B cell (primary cell): ENCODE measurements at regions not wholly inside any gene's neighbourhood (a gene's known extent, or its start where the extent isn't known, plus 50 kb on each side); places are given as distances from the start of the nearest gene placed in this dataset.

Experiments
- ATAC-seq: fragments of 200-7000 bp; cut with Tn5 transposase; one replicate; pipeline ENCODE4 v1.10.0; 2021; ENCODE audit warnings: low read depth, mild to moderate bottlenecking, moderate number of reproducible peaks, moderate library complexity
- CTCF ChIA-PET: fragments of 350-600 bp; sonication (Branson Sonifier 250); formaldehyde crosslinking; loops from one replicate; lab custom pipeline; 2021; ENCODE audit warnings: antibody characterized with exemption, inconsistent platforms; lab: Charles Lee
- POLR2A ChIA-PET: fragments of 350-600 bp; sonication (Branson Sonifier 250); formaldehyde crosslinking; loops from one replicate; lab custom pipeline; 2021; ENCODE audit warnings: antibody characterized with exemption; lab: Charles Lee
- DNase-seq: peaks from one replicate; pipeline ENCODE4 v3.0.0; 2013
- H2AFZ ChIP-seq: 2 replicates; pipeline ENCODE4 v1.6.1; 2012; ENCODE audit warnings: mild to moderate bottlenecking, low read depth, low read length; ENCODE audit not compliant: insufficient read depth, poor library complexity, severe bottlenecking
- H3K27ac ChIP-seq, 2 donors: 1 replicate in 1 of 2; 2 replicates in 1 of 2; pipeline ENCODE4 v1.5.1; 2012 to 2013; ENCODE audit warnings: low read length in 2 of 2, mild to moderate bottlenecking in 2 of 2, moderate library complexity in 1 of 2
- H3K27me3 ChIP-seq, 4 experiments: fragments of 200-600 bp in 1 of 4; sonication (generic) in 1 of 4; replicated peaks in 1 of 4; 1 replicate in 2 of 4; 2 replicates in 2 of 4; pipeline versions ENCODE4 v1.6.1 to v1.7.0; 2013 to 2016; ENCODE audit warnings: low read length in 3 of 4, mild to moderate bottlenecking in 2 of 4, mixed read lengths in 1 of 4, moderate library complexity in 1 of 4; ENCODE audit not compliant: insufficient read depth in 4 of 4, control insufficient read depth in 3 of 4; ENCODE audit errors: control extremely low read depth in 1 of 4
- H3K36me3 ChIP-seq, 2 experiments: replicated peaks in 1 of 2; 1 replicate in 1 of 2; 2 replicates in 1 of 2; pipeline versions ENCODE4 v1.6.1 to v1.7.1; 2013; ENCODE audit warnings: low read length in 1 of 2; ENCODE audit not compliant: insufficient read depth in 2 of 2, control insufficient read depth in 1 of 2; ENCODE audit errors: control extremely low read depth in 1 of 2, extremely low read depth in 1 of 2
- H3K4me1 ChIP-seq, 2 donors: fragments of 200-600 bp in 1 of 2; sonication (generic) in 1 of 2; 1 replicate in 1 of 2; 2 replicates in 1 of 2; pipeline versions ENCODE4 v1.5.1 to v1.6.1; 2013 to 2017; ENCODE audit warnings: low read length in 2 of 2; ENCODE audit not compliant: control insufficient read depth in 2 of 2, insufficient read depth in 2 of 2
- H3K4me2 ChIP-seq: replicated peaks from 2 replicates; pipeline ENCODE3; 2012; ENCODE audit warnings: mild to moderate bottlenecking, low read depth, low read length; ENCODE audit not compliant: poor library complexity, severe bottlenecking
- H3K4me3 ChIP-seq, 5 experiments: fragments of 200-600 bp in 1 of 5; sonication (generic) in 1 of 5; 1 replicate in 3 of 5; 2 replicates in 2 of 5; pipeline versions ENCODE4 v1.5.1 to v1.7.0; 2011 to 2016; ENCODE audit warnings: low read length in 4 of 5, mild to moderate bottlenecking in 4 of 5, low read depth in 2 of 5, control low read depth in 1 of 5, moderate library complexity in 1 of 5; ENCODE audit not compliant: insufficient read depth in 1 of 5; ENCODE audit errors: control extremely low read depth in 1 of 5, extremely low read depth in 1 of 5
- H3K79me2 ChIP-seq: fragments of 200-600 bp; sonication (generic); one replicate; pipeline ENCODE4 v1.6.0; 2016; ENCODE audit warnings: low read length; ENCODE audit not compliant: control insufficient read depth, insufficient read depth
- H3K9ac ChIP-seq: fragments of 200-600 bp; sonication (generic); 2 replicates; pipeline ENCODE4 v1.6.1; 2017; ENCODE audit warnings: mild to moderate bottlenecking, low read length, moderate library complexity
- H3K9me3 ChIP-seq, 3 donors: one replicate each; pipeline versions ENCODE4 v1.6.1 to v1.7.1; 2013; ENCODE audit warnings: low read length in 2 of 3; ENCODE audit not compliant: control insufficient read depth in 2 of 3, insufficient read depth in 1 of 3; ENCODE audit errors: control extremely low read depth in 1 of 3
- H4K20me1 ChIP-seq: 2 replicates; pipeline ENCODE4 v1.6.0; 2012; ENCODE audit warnings: mild to moderate bottlenecking, low read length; ENCODE audit not compliant: insufficient read depth, control insufficient read depth, poor library complexity, severe bottlenecking
- H3K27ac Mint-ChIP-seq: one replicate; pipeline ENCODE4 v1.8.0; 2021; ENCODE audit warnings: mixed read lengths
- H3K27me3 Mint-ChIP-seq: one replicate; pipeline ENCODE4 v1.8.0; 2021; ENCODE audit warnings: mixed read lengths
- H3K4me1 Mint-ChIP-seq: one replicate; pipeline ENCODE4 v1.8.0; 2021; ENCODE audit warnings: mixed read lengths
- H3K4me3 Mint-ChIP-seq: one replicate; pipeline ENCODE4 v1.8.0; 2021; ENCODE audit warnings: mixed read lengths
- H3K9me3 Mint-ChIP-seq: one replicate; pipeline ENCODE4 v1.8.0; 2022; ENCODE audit warnings: mixed read lengths; ENCODE audit not compliant: insufficient read depth
- EZH2 ChIP-seq: IDR thresholded peaks from 2 replicates; pipeline ENCODE4 v1.6.1; 2012; ENCODE audit warnings: borderline replicate concordance, low read depth, mild to moderate bottlenecking, moderate library complexity, low read length; ENCODE audit not compliant: insufficient read depth, poor library complexity, severe bottlenecking
- WGBS: methylation state at CpG from one replicate; pipeline ENCODE4 v1.1.5; 2013; ENCODE audit warnings: missing lambda C conversion rate; ENCODE audit not compliant: insufficient coverage; 5-methylcytosine and 5-hydroxymethylcytosine counted together
- intact Hi-C: fragments of 100-400 bp; cut with micrococcal nuclease; formaldehyde crosslinking; loops from one replicate; pipeline ENCODE4 v1.10.0; 2022
- TF ChIP-seq, protein P1 (sequence below): fragments of 200-600 bp; IDR thresholded peaks from one replicate; pipeline ENCODE4 v1.8.0; 2022; ENCODE audit warnings: antibody characterized with exemption, mild to moderate bottlenecking

DNA sequence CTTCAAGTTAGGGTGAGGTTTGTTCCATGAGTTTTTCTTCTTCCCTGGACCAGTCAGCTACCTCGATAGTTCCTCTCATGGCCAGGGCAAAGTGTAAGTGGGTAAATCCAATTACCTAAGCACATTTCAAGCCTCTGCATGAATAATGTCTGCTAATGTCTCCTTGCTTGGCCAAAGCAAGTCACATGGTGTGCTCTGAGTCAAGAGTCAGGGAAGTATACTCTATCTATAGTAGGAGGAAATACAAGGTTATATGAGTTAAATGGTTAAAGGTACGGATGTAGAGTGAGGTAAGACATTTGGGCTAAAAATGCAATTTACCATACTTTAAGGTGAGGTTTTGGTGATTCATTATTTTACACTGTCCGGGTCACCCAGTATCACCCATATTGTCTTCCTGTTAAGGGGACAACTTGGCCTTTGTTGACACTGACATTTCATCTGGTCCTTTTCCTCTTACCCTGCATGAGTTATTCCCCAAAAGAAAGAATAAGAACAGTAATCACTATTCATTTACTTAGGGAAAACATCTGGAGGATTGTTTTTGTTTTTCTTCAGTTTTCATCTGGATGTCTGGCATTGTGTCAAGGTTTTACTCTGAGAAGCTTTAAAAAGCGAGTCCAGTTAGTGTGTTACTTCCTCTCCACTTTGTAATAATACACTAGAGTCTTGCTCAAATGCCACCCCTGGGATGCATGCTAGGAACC lies 405.5 kb downstream of the RND3 start:
- H3K36me3 ChIP-seq = no peaks in the 10 kb centered on the region
- Mint-ChIP-seq H3K4me3 (no peak overlapping the region), H3K27ac (no peak overlapping the region), H3K9me3 (peaks cover 7% of the 10 kb centered on the region), H3K27me3 (no peaks in the 10 kb centered on the region), H3K4me1 (no peaks in the 10 kb centered on the region)
- no peak for ATAC-seq
- H3K27me3 ChIP-seq = no peaks in the 10 kb centered on the region
- POLR2A ChIA-PET = no interaction called here
- no peak overlapping the region for H3K9ac ChIP-seq
- no peaks in the 10 kb centered on the region for H3K4me1 ChIP-seq
- H3K4me3 ChIP-seq = no peak overlapping the region
- H3K4me2 ChIP-seq = no peak overlapping the region
- no peak overlapping the region for H3K27ac ChIP-seq
- no peak for DNase-seq
- H4K20me1 ChIP-seq = no peaks in the 10 kb centered on the region
- TF ChIP-seq EZH2 = no peak
- TF ChIP-seq, protein P1, sequence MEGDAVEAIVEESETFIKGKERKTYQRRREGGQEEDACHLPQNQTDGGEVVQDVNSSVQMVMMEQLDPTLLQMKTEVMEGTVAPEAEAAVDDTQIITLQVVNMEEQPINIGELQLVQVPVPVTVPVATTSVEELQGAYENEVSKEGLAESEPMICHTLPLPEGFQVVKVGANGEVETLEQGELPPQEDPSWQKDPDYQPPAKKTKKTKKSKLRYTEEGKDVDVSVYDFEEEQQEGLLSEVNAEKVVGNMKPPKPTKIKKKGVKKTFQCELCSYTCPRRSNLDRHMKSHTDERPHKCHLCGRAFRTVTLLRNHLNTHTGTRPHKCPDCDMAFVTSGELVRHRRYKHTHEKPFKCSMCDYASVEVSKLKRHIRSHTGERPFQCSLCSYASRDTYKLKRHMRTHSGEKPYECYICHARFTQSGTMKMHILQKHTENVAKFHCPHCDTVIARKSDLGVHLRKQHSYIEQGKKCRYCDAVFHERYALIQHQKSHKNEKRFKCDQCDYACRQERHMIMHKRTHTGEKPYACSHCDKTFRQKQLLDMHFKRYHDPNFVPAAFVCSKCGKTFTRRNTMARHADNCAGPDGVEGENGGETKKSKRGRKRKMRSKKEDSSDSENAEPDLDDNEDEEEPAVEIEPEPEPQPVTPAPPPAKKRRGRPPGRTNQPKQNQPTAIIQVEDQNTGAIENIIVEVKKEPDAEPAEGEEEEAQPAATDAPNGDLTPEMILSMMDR = no peak
- WGBS = no CpG with 5 or more reads among the region's 4 CpGs
- CTCF ChIA-PET = no interaction called here
- H2AFZ ChIP-seq = no peak overlapping the region
- H3K79me2 ChIP-seq = no peaks in the 10 kb centered on the region
- peaks cover 0 to 3% (median 0%) of the 10 kb centered on the region in 3 donors for H3K9me3 ChIP-seq
- intact Hi-C loops = no loop called here

DNA sequence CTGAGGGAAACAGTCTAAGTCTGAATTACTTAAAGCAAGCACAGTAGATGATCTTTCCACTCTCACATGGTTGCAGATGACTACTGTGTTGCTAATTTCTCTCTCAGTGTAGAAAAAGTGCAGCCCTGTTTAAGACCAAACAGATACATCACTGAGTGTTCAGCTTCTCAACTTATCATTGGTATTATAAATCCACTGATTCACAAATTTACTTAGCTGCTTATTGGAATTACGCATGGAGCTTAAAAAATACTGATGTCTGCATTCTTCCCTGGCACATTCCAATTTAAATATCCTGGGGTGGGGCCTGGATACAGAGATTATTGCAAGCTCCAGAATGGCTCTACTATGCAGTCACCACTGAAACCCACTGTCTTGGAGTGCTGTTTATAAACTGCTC lies 411.2 kb downstream of the RND3 start:
- Histone ChIP-seq H3K79me2 (no peaks in the 10 kb centered on the region), H3K27ac (no peak overlapping the region), H3K9me3 (no peaks in the 10 kb centered on the region), H3K9ac (no peak overlapping the region), H3K27me3 (no peaks in the 10 kb centered on the region), H2AFZ (no peak overlapping the region), H4K20me1 (no peaks in the 10 kb centered on the region), H3K4me1 (no peaks in the 10 kb centered on the region), H3K4me3 (no peak overlapping the region), H3K4me2 (no peak overlapping the region), H3K36me3 (no peaks in the 10 kb centered on the region)
- Mint-ChIP-seq H3K27me3 (no peaks in the 10 kb centered on the region), H3K9me3 (peaks cover 6% of the 10 kb centered on the region), H3K27ac (no peak overlapping the region), H3K4me1 (no peaks in the 10 kb centered on the region), H3K4me3 (no peak overlapping the region)
- WGBS = no CpG with 5 or more reads among the region's 1 CpG
- TF ChIP-seq EZH2 = no peak
- TF ChIP-seq, protein P1 = no peak
- ATAC-seq (no peak), DNase-seq (no peak)
- intact Hi-C loops = no loop called here
- CTCF ChIA-PET = no interaction called here
- POLR2A ChIA-PET = no interaction called here
